OCI-LY3 (cell line): ENCODE measurements at regions not wholly inside any gene's neighbourhood (a gene's known extent, or its start where the extent isn't known, plus 50 kb on each side); places are given as distances from the start of the nearest gene placed in this dataset.

Experiments used
- H2AFZ ChIP-seq: fragments of 200-600, 300-600 bp; shearing (Covaris generic); 2 replicates; pipeline ENCODE4 v1.6.0; 2014; ENCODE audit warnings: antibody characterized with exemption, low read depth, low read length
- H3K27ac ChIP-seq: fragments of 200-600, 300-600 bp; sonication (generic); 2 replicates; pipeline ENCODE4 v1.5.1; 2014; ENCODE audit warnings: mild to moderate bottlenecking, low read length, moderate library complexity, mixed read lengths
- H3K27me3 ChIP-seq: fragments of 200-600, 300-600 bp; sonication (generic); 2 replicates; pipeline ENCODE4 v1.6.1; 2014; ENCODE audit warnings: low read depth, low read length, mixed read lengths
- H3K36me3 ChIP-seq: fragments of 200-600, 300-600 bp; sonication (generic); replicated peaks from 2 replicates; pipeline ENCODE3; 2014; ENCODE audit warnings: low read depth, low read length, mixed read lengths
- H3K4me1 ChIP-seq: fragments of 300-600, 200-600 bp; sonication (generic); 2 replicates; pipeline ENCODE4 v1.6.1; 2014; ENCODE audit warnings: low read length, mixed read lengths
- H3K4me2 ChIP-seq: fragments of 200-600, 300-600 bp; sonication (generic); 2 replicates; pipeline ENCODE4 v1.6.1; 2014; ENCODE audit warnings: low read length, mixed read lengths
- H3K4me3 ChIP-seq: fragments of 300-600, 200-600 bp; sonication (generic); 2 replicates; pipeline ENCODE4 v1.5.1; 2014; ENCODE audit warnings: antibody characterized with exemption, mild to moderate bottlenecking, low read length, moderate library complexity
- H3K79me2 ChIP-seq: fragments of 300-600, 200-600 bp; shearing (Covaris generic); 2 replicates; pipeline ENCODE4 v1.6.1; 2014; ENCODE audit warnings: mild to moderate bottlenecking, low read length, mixed read lengths
- H3K9ac ChIP-seq: fragments of 300-600, 200-600 bp; shearing (Covaris generic); 2 replicates; pipeline ENCODE4 v1.6.0; 2014; ENCODE audit warnings: mild to moderate bottlenecking, low read length, moderate library complexity
- H3K9me3 ChIP-seq: fragments of 200-600, 300-600 bp; shearing (Covaris generic); 2 replicates; pipeline ENCODE4 v1.6.1; 2014; ENCODE audit warnings: low read length, mixed read lengths; ENCODE audit not compliant: insufficient read depth
- H4K20me1 ChIP-seq: fragments of 200-600, 300-600 bp; sonication (generic); 2 replicates; pipeline ENCODE4 v1.6.1; 2016; ENCODE audit warnings: low read length, mixed read lengths; ENCODE audit not compliant: insufficient read depth
- CTCF ChIP-seq: fragments of 200-600, 300-600 bp; sonication (generic); IDR thresholded peaks from 2 replicates; pipeline ENCODE4 v1.5.1; 2014; ENCODE audit warnings: antibody characterized with exemption, low read length, low read depth
- EZH2phosphoT487 ChIP-seq: fragments of 200-600 bp; shearing (Covaris generic); IDR thresholded peaks from 2 replicates; pipeline ENCODE4 v1.6.1; 2018; ENCODE audit warnings: antibody characterized with exemption, mixed run types, low read depth

DNA sequence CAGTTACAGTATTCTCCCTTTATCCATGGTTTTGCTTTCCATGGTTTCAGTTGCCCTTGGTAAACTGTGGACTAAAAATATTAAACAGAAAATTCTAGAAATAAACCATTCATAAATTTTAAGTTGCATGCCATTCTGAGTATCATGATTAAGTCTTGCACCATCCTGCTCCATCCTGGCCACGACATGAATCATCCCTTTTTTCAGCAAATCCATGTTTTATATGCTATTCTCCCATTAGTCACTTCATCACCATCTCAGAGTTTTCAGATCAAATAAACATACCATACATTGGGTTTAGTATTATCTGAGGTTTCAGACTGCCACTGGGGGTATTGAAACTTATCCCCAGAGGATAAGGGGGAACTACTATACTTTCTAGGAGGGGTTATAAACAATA, 234.4 kb upstream of the ATP10B start:
- H3K36me3 ChIP-seq: no peaks in the 10 kb centered on the region

DNA sequence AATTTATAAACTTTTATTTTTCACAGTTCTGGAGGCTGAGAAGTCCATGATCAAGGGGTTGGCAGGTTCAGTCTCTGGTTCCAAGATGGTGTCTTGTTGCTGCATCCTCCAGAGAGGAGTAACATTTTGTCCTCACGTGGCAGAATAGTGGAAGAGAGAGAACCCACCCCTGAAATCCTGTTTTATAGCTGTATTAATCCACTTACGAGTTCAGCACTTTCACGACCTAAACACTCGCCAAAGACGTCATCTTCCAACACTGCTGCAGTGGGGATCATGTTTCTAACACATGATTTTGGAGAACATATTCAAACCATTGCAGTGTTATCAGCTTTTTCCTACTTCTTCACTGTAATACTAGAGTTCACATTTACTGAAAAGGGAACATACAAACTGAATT, 233.0 kb upstream of the ATP10B start:
- H2AFZ ChIP-seq: no peak overlapping the region
- no peaks in the 10 kb centered on the region for H3K9me3 ChIP-seq
- no peak overlapping the region for H3K4me2 ChIP-seq
- no peak overlapping the region for H3K4me3 ChIP-seq
- H3K27ac ChIP-seq: no peak overlapping the region
- no peaks in the 10 kb centered on the region for H3K4me1 ChIP-seq
- H3K27me3 ChIP-seq: no peaks in the 10 kb centered on the region
- no peaks in the 10 kb centered on the region for H3K36me3 ChIP-seq
- no peak overlapping the region for H3K9ac ChIP-seq
- no peaks in the 10 kb centered on the region for H4K20me1 ChIP-seq
- TF ChIP-seq EZH2phosphoT487 (no peak), CTCF (no peak)
- no peaks in the 10 kb centered on the region for H3K79me2 ChIP-seq

More for the DNA sequence above, 234.4 kb upstream of the ATP10B start:
- H3K4me2 ChIP-seq: no peak overlapping the region
- H2AFZ ChIP-seq: no peak overlapping the region
- H3K4me1 ChIP-seq: no peaks in the 10 kb centered on the region
- no peak for TF ChIP-seq CTCF
- no peak for TF ChIP-seq EZH2phosphoT487
- no peak overlapping the region for H3K4me3 ChIP-seq
- H3K27me3 ChIP-seq: no peaks in the 10 kb centered on the region
- H3K9me3 ChIP-seq: no peaks in the 10 kb centered on the region
- no peaks in the 10 kb centered on the region for H3K79me2 ChIP-seq
- H4K20me1 ChIP-seq: no peaks in the 10 kb centered on the region
- H3K27ac ChIP-seq: no peak overlapping the region
- H3K9ac ChIP-seq: no peak overlapping the region

GRCh38 chr5:161084115-161084514, 232.1 kb upstream of the ATP10B start:
- H3K36me3 ChIP-seq: no peaks in the 10 kb centered on the region
- H3K9ac ChIP-seq: no peak overlapping the region
- no peak overlapping the region for H3K27ac ChIP-seq
- no peaks in the 10 kb centered on the region for H3K4me1 ChIP-seq
- no peaks in the 10 kb centered on the region for H3K79me2 ChIP-seq
- no peak overlapping the region for H3K4me3 ChIP-seq
- no peak overlapping the region for H2AFZ ChIP-seq
- no peak for TF ChIP-seq EZH2phosphoT487
- TF ChIP-seq CTCF: no peak
- no peak overlapping the region for H3K4me2 ChIP-seq
- no peaks in the 10 kb centered on the region for H3K27me3 ChIP-seq
- no peaks in the 10 kb centered on the region for H4K20me1 ChIP-seq
- H3K9me3 ChIP-seq: no peaks in the 10 kb centered on the region

DNA sequence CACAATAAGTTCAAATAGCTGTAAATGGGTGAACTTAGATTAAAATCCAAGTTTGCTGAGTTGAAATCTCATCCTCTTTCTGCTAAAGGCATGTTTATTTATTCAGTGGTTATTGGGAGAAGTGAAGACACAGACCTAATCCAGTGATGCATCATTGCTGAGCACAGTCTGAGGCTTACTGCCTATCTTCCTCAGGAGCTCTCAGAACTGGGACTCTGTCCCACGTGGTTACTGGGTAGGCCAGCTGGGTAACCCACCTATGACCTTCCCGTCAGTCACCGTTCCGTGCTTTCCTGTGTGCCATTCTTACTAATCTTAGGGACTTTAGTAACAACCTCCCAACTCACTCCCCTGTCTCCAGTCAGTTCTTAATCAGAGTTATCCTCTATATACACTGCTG, 226.8 kb upstream of the ATP10B start:
- TF ChIP-seq CTCF (no peak), EZH2phosphoT487 (no peak)
- no peak overlapping the region for H3K4me2 ChIP-seq
- H3K4me3 ChIP-seq: no peak overlapping the region
- no peak overlapping the region for H3K27ac ChIP-seq
- no peak overlapping the region for H2AFZ ChIP-seq
- H4K20me1 ChIP-seq: no peaks in the 10 kb centered on the region
- no peaks in the 10 kb centered on the region for H3K9me3 ChIP-seq
- no peaks in the 10 kb centered on the region for H3K79me2 ChIP-seq
- no peak overlapping the region for H3K9ac ChIP-seq
- H3K27me3 ChIP-seq: no peaks in the 10 kb centered on the region
- no peaks in the 10 kb centered on the region for H3K4me1 ChIP-seq
- H3K36me3 ChIP-seq: no peaks in the 10 kb centered on the region
